ENCODE measurements at regions not wholly inside any gene's neighbourhood (a gene's known extent, or its start where the extent isn't known, plus 50 kb on each side); places are given as distances from the start of the nearest gene placed in this dataset.

DNA sequence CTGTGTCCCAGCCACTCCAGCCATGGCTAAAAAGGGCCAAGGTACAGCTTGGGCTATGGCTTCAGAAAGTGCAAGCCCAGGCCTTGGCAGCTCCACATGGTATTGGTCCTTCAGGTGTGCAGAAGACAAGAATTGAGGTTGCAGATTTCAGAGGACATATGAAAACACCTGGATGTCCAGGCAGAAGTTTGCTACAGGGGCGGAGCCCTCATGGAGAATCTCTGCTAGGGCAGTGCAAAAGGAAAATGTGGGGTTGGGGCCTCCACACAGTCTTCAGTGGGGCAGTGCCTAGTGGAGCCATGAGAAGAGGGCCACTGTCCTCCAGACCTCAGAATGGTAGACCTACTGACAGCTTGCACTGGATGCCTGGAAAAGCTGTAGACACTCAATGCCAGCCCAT lies 1074.1 kb downstream of the JRKL start:
- DNase-seq = no peak
- H3K9me3 ChIP-seq (replicated peaks in 1 of 2; ENCODE audit: control insufficient read depth in 1 of 2, insufficient read depth in 1 of 2, low read length in 2 of 2) = peaks cover 27 to 49% of the 10 kb centered on the region in 2 donors
- no peaks in the 10 kb centered on the region for H3K36me3 ChIP-seq (replicated peaks in 1 of 2; ENCODE audit: control insufficient read depth in 1 of 2, insufficient read depth in 2 of 2, low read length in 2 of 2)
- WGBS (ENCODE audit: insufficient coverage) = 55% methylated on average over 1 of the region's 1 CpG
- no peak overlapping the region for H3K9ac ChIP-seq (ENCODE audit: insufficient read depth, low read length, poor library complexity, severe bottlenecking)
- intact Hi-C loops (cut with micrococcal nuclease) = no loop called here
- Mint-ChIP-seq H3K27me3 (ENCODE audit: low read depth in 3 of 3) (peaks cover 0 to 2% (median 0%) of the 10 kb centered on the region in 3 donors), H3K4me3 (no peak overlapping the region), H3K36me3 (no peaks in the 10 kb centered on the region), H3K27ac (no peak overlapping the region), H3K9me3 (peaks cover 4 to 24% (median 12%) of the 10 kb centered on the region in 7 donors), H3K4me1 (no peaks in the 10 kb centered on the region)
- no peaks in the 10 kb centered on the region for H3K4me1 ChIP-seq (ENCODE audit: control insufficient read depth in 1 of 2, insufficient read depth in 2 of 2, low read length in 2 of 2)
- no peak overlapping the region for H2AFZ ChIP-seq (ENCODE audit: insufficient read depth, low read depth, low read length, poor library complexity, severe bottlenecking)
- no peaks in the 10 kb centered on the region for H3K27me3 ChIP-seq (ENCODE audit: control insufficient read depth in 2 of 2, insufficient read depth in 2 of 2, low read length in 2 of 2)
- H3K4me2 ChIP-seq (replicated peaks; ENCODE audit: extremely low read depth, low read length, poor library complexity, severe bottlenecking) = no peak overlapping the region
- H3K27ac ChIP-seq (ENCODE audit: low read depth in 1 of 2, low read length in 2 of 2) = no peak overlapping the region
- H4K20me1 ChIP-seq (ENCODE audit: insufficient read depth, low read length) = no peaks in the 10 kb centered on the region
- no peaks in the 10 kb centered on the region for H3K79me2 ChIP-seq (ENCODE audit: insufficient read depth, low read length)
- TF ChIP-seq, protein P1, sequence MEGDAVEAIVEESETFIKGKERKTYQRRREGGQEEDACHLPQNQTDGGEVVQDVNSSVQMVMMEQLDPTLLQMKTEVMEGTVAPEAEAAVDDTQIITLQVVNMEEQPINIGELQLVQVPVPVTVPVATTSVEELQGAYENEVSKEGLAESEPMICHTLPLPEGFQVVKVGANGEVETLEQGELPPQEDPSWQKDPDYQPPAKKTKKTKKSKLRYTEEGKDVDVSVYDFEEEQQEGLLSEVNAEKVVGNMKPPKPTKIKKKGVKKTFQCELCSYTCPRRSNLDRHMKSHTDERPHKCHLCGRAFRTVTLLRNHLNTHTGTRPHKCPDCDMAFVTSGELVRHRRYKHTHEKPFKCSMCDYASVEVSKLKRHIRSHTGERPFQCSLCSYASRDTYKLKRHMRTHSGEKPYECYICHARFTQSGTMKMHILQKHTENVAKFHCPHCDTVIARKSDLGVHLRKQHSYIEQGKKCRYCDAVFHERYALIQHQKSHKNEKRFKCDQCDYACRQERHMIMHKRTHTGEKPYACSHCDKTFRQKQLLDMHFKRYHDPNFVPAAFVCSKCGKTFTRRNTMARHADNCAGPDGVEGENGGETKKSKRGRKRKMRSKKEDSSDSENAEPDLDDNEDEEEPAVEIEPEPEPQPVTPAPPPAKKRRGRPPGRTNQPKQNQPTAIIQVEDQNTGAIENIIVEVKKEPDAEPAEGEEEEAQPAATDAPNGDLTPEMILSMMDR (IDR thresholded peaks at IDR 0.05) = no peak
- no peak overlapping the region for H3K4me3 ChIP-seq (replicated peaks in 1 of 3; ENCODE audit: low read depth in 2 of 3, low read length in 3 of 3)

DNA sequence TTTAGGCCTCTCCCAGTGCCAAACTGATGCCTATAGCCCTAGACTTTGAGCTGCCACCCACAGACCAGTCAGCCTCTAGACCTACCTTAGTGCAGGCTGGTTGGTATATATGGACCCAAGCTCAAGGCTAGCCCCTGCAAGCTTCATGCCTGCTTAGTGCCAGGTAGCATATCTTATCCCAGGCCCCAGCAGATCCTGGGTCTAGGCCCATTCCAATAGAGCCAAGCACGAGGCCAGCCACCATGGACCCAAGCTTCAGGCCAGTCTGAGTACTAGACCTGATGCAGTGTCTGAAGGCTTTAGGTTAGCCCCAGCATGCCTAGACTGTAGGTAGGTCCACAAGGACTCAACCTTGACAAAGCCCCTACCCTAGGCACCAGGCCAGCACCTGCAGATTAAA lies 1081.7 kb downstream of the JRKL start:
- no peaks in the 10 kb centered on the region for H3K4me1 Mint-ChIP-seq
- no peak overlapping the region for H3K4me3 ChIP-seq (replicated peaks in 1 of 3; ENCODE audit: low read depth in 2 of 3, low read length in 3 of 3)
- no peaks in the 10 kb centered on the region for H4K20me1 ChIP-seq (ENCODE audit: insufficient read depth, low read length)
- no peaks in the 10 kb centered on the region for H3K27me3 Mint-ChIP-seq (ENCODE audit: low read depth in 3 of 3)
- H3K27me3 ChIP-seq (ENCODE audit: control insufficient read depth in 2 of 2, insufficient read depth in 2 of 2, low read length in 2 of 2) = no peaks in the 10 kb centered on the region
- H3K9me3 ChIP-seq (replicated peaks in 1 of 2; ENCODE audit: control insufficient read depth in 1 of 2, insufficient read depth in 1 of 2, low read length in 2 of 2) = peaks cover 9 to 28% of the 10 kb centered on the region in 2 donors
- DNase-seq = no peak
- no peak overlapping the region for H3K27ac ChIP-seq (ENCODE audit: low read depth in 1 of 2, low read length in 2 of 2)
- H3K36me3 Mint-ChIP-seq = no peaks in the 10 kb centered on the region
- intact Hi-C loops (cut with micrococcal nuclease) = no loop called here
- H3K9ac ChIP-seq (ENCODE audit: insufficient read depth, low read length, poor library complexity, severe bottlenecking) = no peak overlapping the region
- no peaks in the 10 kb centered on the region for H3K4me1 ChIP-seq (ENCODE audit: control insufficient read depth in 1 of 2, insufficient read depth in 2 of 2, low read length in 2 of 2)
- TF ChIP-seq, protein P1 (IDR thresholded peaks at IDR 0.05) = no peak
- no peak overlapping the region for H2AFZ ChIP-seq (ENCODE audit: insufficient read depth, low read depth, low read length, poor library complexity, severe bottlenecking)
- no peaks in the 10 kb centered on the region for H3K36me3 ChIP-seq (replicated peaks in 1 of 2; ENCODE audit: control insufficient read depth in 1 of 2, insufficient read depth in 2 of 2, low read length in 2 of 2)
- no peak overlapping the region for H3K4me3 Mint-ChIP-seq
- peaks cover 4 to 18% (median 7%) of the 10 kb centered on the region in 7 donors for H3K9me3 Mint-ChIP-seq
- H3K4me2 ChIP-seq (replicated peaks; ENCODE audit: extremely low read depth, low read length, poor library complexity, severe bottlenecking) = no peak overlapping the region
- H3K79me2 ChIP-seq (ENCODE audit: insufficient read depth, low read length) = no peaks in the 10 kb centered on the region
- H3K27ac Mint-ChIP-seq = no peak overlapping the region
- WGBS (ENCODE audit: insufficient coverage) = 80% methylated on average over 1 of the region's 1 CpG

Data from CD14-positive monocyte (primary cell).